22Rv1 (cell line): ENCODE measurements at regions not wholly inside any gene's neighbourhood (a gene's known extent, or its start where the extent isn't known, plus 50 kb on each side); places are given as distances from the start of the nearest gene placed in this dataset.
A peak's percentile ranks its signal among the peaks of the same experiment; 100 is the strongest.

Source experiments
- H3K27ac ChIP-seq: fragments of 450-650 bp; 2 replicates; pipeline ENCODE4 v1.5.1; 2017
- CTCF ChIP-seq: fragments of 450-650 bp; IDR thresholded peaks from 2 replicates; pipeline ENCODE4 v1.5.1; 2017; ENCODE audit warnings: mild to moderate bottlenecking
- ZFX ChIP-seq: fragments of 450-650 bp; IDR thresholded peaks from 2 replicates; pipeline ENCODE4 v1.6.1; 2017; ENCODE audit warnings: antibody characterized with exemption, borderline replicate concordance

GRCh38 chr12:91377436-91377835, 194.8 kb upstream of the DCN start:
- TF ChIP-seq ZFX (no peak), CTCF (no peak)
- no peak overlapping the region for H3K27ac ChIP-seq

- TF ChIP-seq CTCF (no peak), ZFX (no peak)
- H3K27ac ChIP-seq = no peak overlapping the region
Observed at GRCh38 chr12:91373086-91373485, 190.5 kb upstream of the DCN start.

GRCh38 chr12:91370086-91370868, 187.7 kb upstream of the DCN start:
- no peak for TF ChIP-seq CTCF
- no peak for TF ChIP-seq ZFX
- no peak overlapping the region for H3K27ac ChIP-seq

- TF ChIP-seq ZFX (no peak), CTCF (no peak)
- no peak overlapping the region for H3K27ac ChIP-seq
Observed at GRCh38 chr12:91368613-91369012, 186.0 kb upstream of the DCN start.

- H3K27ac ChIP-seq = no peak overlapping the region
- TF ChIP-seq ZFX (no peak), CTCF (peak; percentile 82)
Observed at GRCh38 chr12:91367234-91367849, 184.7 kb upstream of the DCN start.

GRCh38 chr12:91364471-91365184, 182.0 kb upstream of the DCN start:
- no peak overlapping the region for H3K27ac ChIP-seq
- TF ChIP-seq CTCF (no peak), ZFX (no peak)

- no peak overlapping the region for H3K27ac ChIP-seq
- TF ChIP-seq ZFX (no peak), CTCF (peak; percentile 91)
Observed at GRCh38 chr12:91361864-91362263, 179.2 kb upstream of the DCN start.
